ENCODE measurements at regions not wholly inside any gene's neighbourhood (a gene's known extent, or its start where the extent isn't known, plus 50 kb on each side); places are given as distances from the start of the nearest gene placed in this dataset.
"Not testable (repeated sequence)": the region's sequence is repeated elsewhere in the genome, so short reads cannot be mapped to it uniquely, and the experiment has no call there.

- DNase-seq = not testable (repeated sequence)
Measured at GRCh38 chr13:52324831-52325230, 81.1 kb downstream of the THSD1 start.

DNA sequence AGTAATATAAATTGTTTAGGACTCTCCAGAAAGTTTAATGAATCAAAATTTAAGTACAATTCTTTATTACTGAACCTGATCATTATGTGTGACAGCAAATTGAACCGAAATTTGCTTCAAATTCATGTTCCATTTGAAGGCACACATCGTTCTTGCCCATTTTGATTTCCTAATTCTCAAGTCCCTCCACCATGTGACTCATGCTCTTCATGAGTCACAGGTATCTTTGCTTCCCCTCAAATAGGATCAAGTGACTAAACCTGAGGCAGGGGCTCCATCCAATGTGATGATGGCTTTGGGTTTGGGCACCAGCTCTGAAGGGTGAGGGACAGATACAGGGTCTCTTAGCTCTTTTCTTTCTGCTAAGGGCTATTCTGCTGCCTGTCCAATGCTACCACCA, 86.1 kb downstream of the THSD1 start:
- no peak for DNase-seq

DNA sequence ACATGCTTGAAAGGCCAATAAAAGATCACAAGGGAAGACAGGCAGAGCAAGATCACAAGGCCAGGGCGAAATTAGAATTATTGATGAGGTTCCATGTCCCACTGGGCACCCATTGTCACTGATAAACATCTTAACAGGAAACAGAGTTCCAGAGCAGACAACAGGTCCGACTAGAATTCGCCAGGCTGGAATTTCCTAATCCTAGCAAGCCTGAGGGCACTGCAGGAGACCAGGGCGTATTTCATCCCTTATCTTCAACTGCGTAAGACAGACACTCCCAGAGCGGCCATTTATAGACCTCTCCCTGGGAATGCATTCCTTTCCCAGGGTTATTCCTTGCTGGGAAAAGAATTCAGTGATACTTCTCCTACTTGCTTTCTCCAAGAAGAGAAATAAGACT, 96.1 kb downstream of the THSD1 start:
- DNase-seq = not testable (repeated sequence)

- not testable (repeated sequence) for DNase-seq
Measured at GRCh38 chr13:52306336-52306735, 99.6 kb downstream of the THSD1 start.

- not testable (repeated sequence) for DNase-seq
Measured at GRCh38 chr13:52303098-52303497, 102.9 kb downstream of the THSD1 start.

DNA sequence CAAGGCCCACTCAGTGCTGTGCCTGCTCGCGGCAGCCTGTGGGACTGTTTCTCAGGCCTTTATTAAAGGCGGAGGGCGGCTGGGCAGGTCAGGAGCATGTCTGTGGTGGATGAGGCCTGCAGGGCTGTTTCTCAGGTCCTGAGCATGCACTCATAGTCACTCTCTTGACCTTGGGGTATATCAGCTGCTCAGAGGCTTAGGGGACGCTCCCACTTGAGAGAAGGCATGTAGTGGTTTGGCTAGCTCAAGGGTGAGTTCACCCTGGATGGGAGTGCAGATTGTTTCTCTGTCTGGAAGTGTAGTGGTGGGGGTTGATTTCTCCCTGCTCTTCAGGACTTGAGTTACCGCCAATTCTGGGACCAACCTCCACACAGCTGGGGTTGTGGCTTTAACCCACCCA, 103.3 kb downstream of the THSD1 start:
- not testable (repeated sequence) for DNase-seq

- not testable (repeated sequence) for DNase-seq
Measured at GRCh38 chr13:52301810-52302400, 104.1 kb downstream of the THSD1 start.

- DNase-seq = not testable (repeated sequence)
Measured at GRCh38 chr13:52298079-52298661, 107.8 kb downstream of the THSD1 start.

DNA sequence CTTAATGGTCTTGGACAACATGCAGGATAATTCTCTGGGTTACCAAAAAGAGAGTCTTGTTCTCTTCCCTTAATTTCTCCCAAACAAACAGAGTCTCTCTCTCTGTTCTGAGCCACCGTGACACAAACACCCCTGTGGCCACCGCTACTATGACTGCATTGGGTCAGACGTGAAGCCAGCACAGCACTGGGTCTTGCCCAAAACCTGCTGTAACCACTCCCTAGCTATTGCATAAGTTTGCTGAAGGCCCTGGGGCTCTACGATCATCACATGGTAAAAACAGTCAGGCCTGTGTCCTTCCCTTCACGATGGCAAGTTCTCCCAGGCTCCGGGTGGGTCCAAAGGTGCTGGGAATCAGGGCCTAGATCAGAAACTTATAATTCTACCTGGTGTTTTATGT, 117.1 kb downstream of the THSD1 start:
- not testable (repeated sequence) for DNase-seq

DNA sequence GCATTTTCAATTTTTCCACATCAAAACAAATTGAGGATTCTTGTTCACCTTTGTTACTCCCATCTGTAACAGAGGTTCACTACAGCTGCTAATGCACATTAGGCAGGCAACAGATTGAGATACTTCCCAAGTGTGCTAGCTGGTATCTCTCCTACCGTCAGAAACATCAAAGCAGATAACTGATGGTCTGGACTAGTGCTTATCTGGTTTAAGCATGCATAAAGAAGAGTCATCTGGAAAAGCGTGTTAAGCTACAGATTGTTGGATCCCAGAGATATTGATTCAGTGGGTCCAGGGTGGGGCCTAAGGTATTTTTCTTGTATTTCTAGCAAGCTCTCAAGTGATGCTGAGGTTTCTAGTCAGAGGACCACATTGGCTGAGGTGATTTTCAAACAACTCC, 122.0 kb upstream of the NEK3 start:
- not testable (repeated sequence) for DNase-seq

GRCh38 chr13:52279408-52279807, 120.0 kb upstream of the NEK3 start:
- DNase-seq = not testable (repeated sequence)

- not testable (repeated sequence) for DNase-seq
Measured at GRCh38 chr13:52254299-52254698, 94.9 kb upstream of the NEK3 start.

DNA sequence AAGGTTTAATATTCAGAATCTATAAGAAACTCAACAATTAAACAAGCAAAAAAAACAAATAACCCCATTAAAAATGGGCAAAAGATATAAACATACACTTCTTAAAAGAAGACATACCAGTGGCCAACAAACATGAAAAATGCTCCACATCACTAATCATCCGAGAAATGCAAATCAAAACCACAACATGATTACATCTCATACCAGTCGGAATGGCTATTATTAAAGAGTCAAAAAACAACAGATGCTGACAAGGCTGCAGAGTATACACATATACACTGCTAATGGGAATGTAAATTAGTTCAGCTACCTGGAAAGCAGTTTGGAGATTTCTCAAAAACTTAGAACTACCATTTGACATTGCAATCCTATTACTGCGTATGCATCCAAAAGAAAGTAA, 81.4 kb upstream of the NEK3 start:
- not testable (repeated sequence) for DNase-seq

DNA sequence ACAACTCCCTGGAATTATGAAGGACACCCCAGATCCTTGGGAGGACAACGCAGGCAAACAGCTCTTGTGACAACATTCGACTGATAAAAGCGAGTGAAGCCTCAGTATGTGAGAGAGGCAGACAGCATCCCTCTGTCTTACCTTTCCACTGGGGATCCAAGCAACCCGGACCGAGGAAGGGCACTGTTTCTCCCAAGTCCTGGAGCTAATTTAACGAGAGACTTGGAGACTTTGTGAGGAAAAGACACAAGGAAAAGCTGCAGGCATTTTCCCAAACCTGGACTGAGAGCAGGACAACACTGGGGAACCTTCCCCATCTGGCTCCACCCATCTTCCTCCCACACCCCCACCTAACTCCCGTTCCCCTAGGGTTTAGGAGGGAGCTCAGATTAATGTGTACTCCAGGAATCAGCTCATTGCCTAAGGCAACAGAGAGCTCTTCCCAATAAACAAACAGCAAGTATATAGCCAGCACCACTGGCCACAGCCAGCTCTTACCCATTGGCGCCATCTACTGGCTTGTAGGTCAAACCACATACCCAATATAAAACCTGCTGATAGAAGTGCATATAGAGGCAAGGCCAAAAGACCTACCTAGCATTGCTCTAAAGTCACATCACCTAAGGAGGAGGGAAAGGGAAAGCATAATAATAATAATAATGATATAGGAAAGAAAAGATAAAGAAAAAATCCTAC, 76.7 kb upstream of the NEK3 start:
- DNase-seq = peak; percentile 31 to 59

GRCh38 chr13:52234928-52235327, 75.5 kb upstream of the NEK3 start:
- DNase-seq = not testable (repeated sequence)

- DNase-seq = not testable (repeated sequence)
Measured at GRCh38 chr13:52223063-52223462, 63.7 kb upstream of the NEK3 start.

GRCh38 chr13:52213920-52214319, 54.5 kb upstream of the NEK3 start:
- not testable (repeated sequence) for DNase-seq

DNA sequence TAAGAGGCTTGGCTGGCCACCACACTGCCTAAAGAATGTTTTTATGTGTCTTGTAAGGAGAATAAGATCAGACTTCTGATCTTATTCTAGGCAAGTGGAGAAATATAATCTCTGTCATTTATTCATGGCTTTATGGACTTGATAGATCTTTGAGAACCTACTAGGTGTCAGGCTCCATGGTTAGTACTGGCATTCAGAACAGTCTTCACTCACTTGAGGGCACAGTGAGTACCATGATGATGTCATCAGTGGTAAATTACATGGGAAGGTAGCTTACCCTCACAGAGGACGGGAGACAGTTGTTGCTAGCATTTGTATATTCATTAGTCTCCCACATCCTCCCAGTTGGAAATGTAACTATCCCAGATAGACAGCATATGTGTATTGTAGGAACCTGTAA, 53.5 kb upstream of the NEK3 start:
- not testable (repeated sequence) for DNase-seq

GRCh38 chr13:52211416-52211776, 52.0 kb upstream of the NEK3 start:
- not testable (repeated sequence) for DNase-seq

DNA sequence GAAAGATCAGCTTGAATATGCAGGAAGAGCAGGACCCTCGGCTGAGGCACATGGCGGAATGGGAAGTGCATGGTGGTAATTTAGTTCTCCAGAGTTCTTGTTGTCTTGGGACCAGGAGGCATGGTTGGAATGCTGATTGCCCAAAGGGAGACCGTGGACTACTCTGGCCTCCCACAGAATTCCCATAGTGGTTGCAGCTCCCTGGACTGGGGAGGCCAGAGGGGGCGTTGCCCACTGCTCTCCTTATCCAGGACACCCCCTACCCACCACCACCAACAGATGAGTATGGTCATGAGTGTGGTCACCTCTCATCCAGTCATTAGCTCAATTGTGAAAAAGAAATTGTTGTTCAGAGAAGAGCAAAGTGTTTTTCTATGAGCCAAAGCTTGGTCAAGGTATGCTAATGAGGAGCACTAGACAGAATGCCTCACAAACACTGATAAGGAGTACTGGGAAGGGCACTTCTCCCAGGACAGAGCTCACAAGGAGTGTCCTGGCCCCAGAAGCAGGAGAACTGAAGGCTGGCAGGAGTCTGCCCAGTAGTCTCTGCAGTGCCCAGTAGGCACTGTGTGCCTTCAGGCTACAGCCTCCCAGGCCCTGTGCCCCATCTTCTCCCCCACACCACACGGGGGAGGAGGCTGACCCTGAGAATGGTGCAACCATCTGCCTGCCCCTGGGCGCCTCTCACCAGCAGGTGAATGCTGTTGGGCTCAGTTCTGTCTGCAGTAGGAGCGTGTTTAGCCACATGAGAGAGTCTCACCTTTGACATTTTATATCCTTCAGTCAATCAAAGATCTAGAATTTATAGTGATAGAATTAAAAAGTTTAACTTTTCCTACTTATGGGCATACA, 51.4 kb upstream of the NEK3 start:
- DNase-seq = not testable (repeated sequence)
